H1 (cell line): ENCODE measurements at regions not wholly inside any gene's neighbourhood (a gene's known extent, or its start where the extent isn't known, plus 50 kb on each side); places are given as distances from the start of the nearest gene placed in this dataset.

Source experiments
- CTCF ChIA-PET: fragments of 300-600 bp; sonication (Branson Sonifier 250); formaldehyde crosslinking; loops from one replicate; lab custom pipeline; 2021; ENCODE audit not compliant: partially characterized antibody; lab: Charles Lee
- POLR2A ChIA-PET: fragments of 300-600 bp; sonication (Branson Sonifier 250); formaldehyde crosslinking; loops from one replicate; lab custom pipeline; 2021; ENCODE audit warnings: inconsistent platforms; ENCODE audit not compliant: partially characterized antibody; lab: Charles Lee
- DNase-seq, 2 experiments: peaks; one replicate each; pipeline versions ENCODE4 v3.0.0 to v3.0.0-alpha.2; 2010 to 2022; ENCODE audit warnings: low spot score in 2 of 2, low read depth in 1 of 2, mixed read lengths in 1 of 2
- FAIRE-seq: peaks from 2 replicates; lab custom pipeline; 2011; peaks lifted over from hg19 to GRCh38; lab: Jason Lieb, UNC
- H2AFZ ChIP-seq: 2 replicates; pipeline ENCODE4 v1.8.1; 2012; ENCODE audit warnings: low read length, inconsistent platforms
- H2AK5ac ChIP-seq: 2 replicates; pipeline ENCODE4 v1.6.1; 2013; ENCODE audit warnings: low read depth, low read length
- H2BK120ac ChIP-seq: replicated peaks from 2 replicates; pipeline ENCODE3; 2013; ENCODE audit warnings: low read depth, low read length, inconsistent platforms
- H2BK12ac ChIP-seq: 2 replicates; pipeline ENCODE4 v1.6.1; 2013; ENCODE audit warnings: low read depth, low read length
- H2BK15ac ChIP-seq: 2 replicates; pipeline ENCODE4 v1.6.1; 2013; ENCODE audit warnings: low read length
- H2BK20ac ChIP-seq: 2 replicates; pipeline ENCODE4 v1.6.1; 2013; ENCODE audit warnings: low read length
- H2BK5ac ChIP-seq: 2 replicates; pipeline ENCODE4 v1.6.1; 2013; ENCODE audit warnings: low read depth, low read length
- H3K14ac ChIP-seq: 2 replicates; pipeline ENCODE4 v1.6.1; 2013; ENCODE audit warnings: inconsistent platforms; ENCODE audit not compliant: insufficient read length
- H3K18ac ChIP-seq: 2 replicates; pipeline ENCODE4 v1.6.1; 2013; ENCODE audit warnings: low read length; ENCODE audit errors: extremely low read depth
- H3K23ac ChIP-seq: 2 replicates; pipeline ENCODE4 v1.6.1; 2013; ENCODE audit warnings: inconsistent platforms; ENCODE audit not compliant: insufficient read length
- H3K23me2 ChIP-seq: 2 replicates; pipeline ENCODE4 v1.6.1; 2013; ENCODE audit warnings: low read depth, low read length
- H3K27ac ChIP-seq: 2 replicates; pipeline ENCODE4 v1.6.1; 2011; ENCODE audit warnings: low read depth, low read length, inconsistent platforms
- H3K27me3 ChIP-seq, 4 experiments: replicated peaks in 1 of 4; 1 replicate in 1 of 4; 2 replicates in 3 of 4; pipeline versions ENCODE4 v1.6.1 to v1.8.1; 2011 to 2013; ENCODE audit warnings: low read length in 3 of 4, mild to moderate bottlenecking in 3 of 4, inconsistent platforms in 2 of 4, mixed read lengths in 2 of 4, moderate library complexity in 1 of 4; ENCODE audit not compliant: control insufficient read depth in 3 of 4, insufficient read depth in 3 of 4; ENCODE audit errors: extremely low read depth in 1 of 4
- H3K36me3 ChIP-seq, 4 experiments: 2 replicates each; pipeline versions ENCODE4 v1.6.1 to v1.8.1; 2011 to 2013; ENCODE audit warnings: mild to moderate bottlenecking in 4 of 4, low read length in 3 of 4, moderate library complexity in 2 of 4, control low read depth in 1 of 4, inconsistent platforms in 1 of 4; ENCODE audit not compliant: insufficient read depth in 4 of 4, control insufficient read depth in 2 of 4
- H3K4ac ChIP-seq: replicated peaks from 2 replicates; pipeline ENCODE3; 2013; ENCODE audit warnings: low read length, low read depth, mixed read lengths, inconsistent platforms; ENCODE audit not compliant: insufficient read length
- H3K4me1 ChIP-seq, 4 experiments: replicated peaks in 1 of 4; 1 replicate in 1 of 4; 2 replicates in 3 of 4; pipeline versions ENCODE4 v1.6.1 to v1.8.1; 2011 to 2013; ENCODE audit warnings: low read length in 3 of 4, inconsistent platforms in 2 of 4, mixed read lengths in 1 of 4; ENCODE audit not compliant: insufficient read depth in 4 of 4, control insufficient read depth in 3 of 4
- H3K4me2 ChIP-seq, 2 experiments: 2 replicates each; pipeline versions ENCODE4 v1.6.1 to v1.8.1; 2011 to 2013; ENCODE audit warnings: low read depth in 2 of 2, low read length in 2 of 2, control low read depth in 1 of 2, inconsistent platforms in 1 of 2, mild to moderate bottlenecking in 1 of 2; ENCODE audit not compliant: insufficient read depth in 1 of 2
- H3K4me3 ChIP-seq, 4 experiments: fragments of 200-600, 300-600 bp in 1 of 4; sonication (generic), shearing (Covaris generic), sonication (Bioruptor Twin) in 1 of 4; 2 replicates each; pipeline versions ENCODE4 v1.5.1 to v1.8.1; 2011 to 2016; ENCODE audit warnings: low read length in 4 of 4, low read depth in 3 of 4, control low read depth in 2 of 4, inconsistent platforms in 2 of 4, mild to moderate bottlenecking in 2 of 4, mixed read lengths in 1 of 4, moderate library complexity in 1 of 4; ENCODE audit not compliant: insufficient read depth in 2 of 4; ENCODE audit errors: extremely low read depth in 1 of 4
- H3K56ac ChIP-seq: replicated peaks from 2 replicates; pipeline ENCODE3; 2013; ENCODE audit warnings: low read depth, mild to moderate bottlenecking, mixed read lengths, low read length, inconsistent platforms; ENCODE audit not compliant: insufficient read length
- H3K79me1 ChIP-seq: 2 replicates; pipeline ENCODE4 v1.6.1; 2013; ENCODE audit warnings: low read depth, low read length, control low read depth
- H3K79me2 ChIP-seq, 2 experiments: 2 replicates each; pipeline versions ENCODE4 v1.6.1 to v1.8.1; 2012 to 2013; ENCODE audit warnings: low read length in 2 of 2, mild to moderate bottlenecking in 2 of 2, inconsistent platforms in 1 of 2; ENCODE audit not compliant: insufficient read depth in 2 of 2, control insufficient read depth in 1 of 2
- H3K9ac ChIP-seq, 4 experiments: replicated peaks in 1 of 4; 1 replicate in 1 of 4; 2 replicates in 3 of 4; pipeline versions ENCODE4 v1.6.1 to v1.8.1; 2011 to 2013; ENCODE audit warnings: low read depth in 3 of 4, low read length in 3 of 4, control low read depth in 2 of 4, mild to moderate bottlenecking in 2 of 4, moderate library complexity in 2 of 4, inconsistent platforms in 1 of 4; ENCODE audit errors: extremely low read depth in 1 of 4
- H3K9me3 ChIP-seq, 2 experiments: 2 replicates each; pipeline versions ENCODE4 v1.6.1 to v1.8.1; 2012 to 2013; ENCODE audit warnings: mild to moderate bottlenecking in 2 of 2, moderate library complexity in 2 of 2, control low read depth in 1 of 2, inconsistent platforms in 1 of 2, low read depth in 1 of 2, low read length in 1 of 2, mixed read lengths in 1 of 2; ENCODE audit not compliant: insufficient read depth in 2 of 2
- H4K20me1 ChIP-seq, 2 experiments: replicated peaks in 1 of 2; 2 replicates each; pipeline versions ENCODE3 to v1.8.1; 2011 to 2013; ENCODE audit warnings: inconsistent platforms in 2 of 2, low read length in 2 of 2, mild to moderate bottlenecking in 1 of 2; ENCODE audit not compliant: insufficient read depth in 2 of 2, control insufficient read depth in 1 of 2
- H4K5ac ChIP-seq: 2 replicates; pipeline ENCODE4 v1.6.1; 2013; ENCODE audit warnings: low read length, low read depth, mixed read lengths, inconsistent platforms; ENCODE audit not compliant: insufficient read length
- H4K8ac ChIP-seq: 2 replicates; pipeline ENCODE4 v1.8.0; 2013; ENCODE audit warnings: mild to moderate bottlenecking, moderate library complexity, low read length, inconsistent platforms; ENCODE audit not compliant: insufficient read depth; ENCODE audit errors: extremely low read depth
- H4K91ac ChIP-seq: replicated peaks from 2 replicates; pipeline ENCODE3; 2013; ENCODE audit warnings: low read length, mixed read lengths, inconsistent platforms; ENCODE audit not compliant: insufficient read length
- ATF2 ChIP-seq: IDR thresholded peaks from 2 replicates; pipeline ENCODE4 v1.6.1; 2012; ENCODE audit warnings: low read length, inconsistent platforms
- BRCA1 ChIP-seq: IDR thresholded peaks from 2 replicates; pipeline ENCODE4 v1.6.1; 2012; ENCODE audit warnings: low read depth, low read length, improper control_type of control experiment
- CTCF ChIP-seq, 3 experiments: IDR thresholded peaks; 1 replicate in 2 of 3; 2 replicates in 1 of 3; pipeline versions ENCODE4 v1.5.1 to v1.6.1; 2011; ENCODE audit warnings: low read length in 3 of 3, mild to moderate bottlenecking in 3 of 3, inconsistent platforms in 2 of 3, low read depth in 1 of 3, moderate library complexity in 1 of 3; ENCODE audit not compliant: insufficient read depth in 1 of 3; ENCODE audit errors: control extremely low read depth in 1 of 3
- MAX ChIP-seq: IDR thresholded peaks from 2 replicates; pipeline ENCODE4 v1.6.1; 2012; ENCODE audit warnings: inconsistent platforms
- RXRA ChIP-seq: IDR thresholded peaks from 2 replicates; pipeline ENCODE4 v1.6.1; 2011; ENCODE audit warnings: low read depth, mild to moderate bottlenecking, low read length, moderate library complexity; ENCODE audit not compliant: insufficient read depth
- SAP30 ChIP-seq: fragments of 300-600 bp; sonication (generic); IDR thresholded peaks from 2 replicates; pipeline ENCODE4 v1.7.1; 2012; ENCODE audit warnings: low read length, moderate library complexity, mild to moderate bottlenecking, inconsistent platforms; ENCODE audit not compliant: insufficient read depth, insufficient replicate concordance
- SIX5 ChIP-seq: IDR thresholded peaks from 2 replicates; pipeline ENCODE4 v1.6.1; 2011; ENCODE audit warnings: mild to moderate bottlenecking, low read depth, low read length
- WGBS, 2 experiments: shearing (Covaris generic) in 1 of 2; methylation state at CpG; one replicate each; pipeline versions ENCODE4 v1.1.6 to v1.1.7; 2013 to 2015; ENCODE audit warnings: low lambda C conversion rate in 2 of 2, mixed read lengths in 2 of 2, inconsistent platforms in 1 of 2, low coverage in 1 of 2, missing lambda C conversion rate in 1 of 2; ENCODE audit not compliant: insufficient replicate concordance in 2 of 2, insufficient coverage in 1 of 2, insufficient read length in 1 of 2; ENCODE audit errors: extremely low coverage in 1 of 2, missing lambda C conversion rate in 1 of 2; 5-methylcytosine and 5-hydroxymethylcytosine counted together

DNA sequence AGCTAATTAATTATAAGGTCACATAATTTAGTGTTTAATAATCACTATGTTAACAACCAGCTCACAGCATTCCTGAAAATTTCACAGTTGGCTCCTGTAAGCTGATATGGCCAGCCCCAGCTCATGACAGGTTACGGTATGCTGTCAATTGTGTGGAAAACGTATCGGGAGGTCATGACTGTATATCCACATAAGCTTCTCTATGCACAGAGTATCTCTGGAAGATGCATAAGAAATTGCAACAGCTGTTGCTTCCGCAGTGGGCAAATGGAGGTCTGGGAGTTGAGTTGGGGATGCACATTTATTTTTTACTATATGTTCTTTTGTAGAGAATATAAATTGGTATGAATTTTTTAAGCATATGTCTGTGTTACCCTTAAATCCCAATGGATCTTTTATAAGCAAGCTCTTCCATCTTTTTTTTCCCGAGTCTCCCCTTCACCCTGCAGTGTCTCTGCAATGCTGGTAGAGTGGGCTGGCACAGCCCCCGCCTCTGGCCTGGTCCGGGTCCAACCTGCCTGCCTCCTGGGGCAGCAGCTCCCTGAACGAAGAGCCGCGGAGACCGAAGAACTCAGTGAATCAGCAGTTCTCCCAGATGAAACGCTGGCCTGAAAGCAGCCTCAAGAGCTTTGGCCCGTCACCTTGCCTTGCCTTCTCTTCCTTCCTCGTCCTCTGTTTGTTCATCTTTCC, 139.9 kb upstream of the CDYL start:
- Histone ChIP-seq H4K20me1 (no peaks in the 10 kb centered on the region), H3K14ac (no peak overlapping the region), H3K36me3 (no peaks in the 10 kb centered on the region), H2BK15ac (no peak overlapping the region), H2AFZ (no peak overlapping the region), H2BK20ac (no peak overlapping the region), H4K91ac (no peak overlapping the region), H3K79me1 (no peaks in the 10 kb centered on the region), H3K56ac (no peak overlapping the region), H3K23me2 (no peaks in the 10 kb centered on the region), H3K27me3 (no peaks in the 10 kb centered on the region), H4K5ac (no peak overlapping the region), H2BK120ac (no peak overlapping the region), H3K9me3 (no peaks in the 10 kb centered on the region), H2BK5ac (no peak overlapping the region), H3K4me1 (peaks cover 0 to 2% (median 0%) of the 10 kb centered on the region in 4 experiments; a peak in 3 of 7 replicates), H3K4ac (no peak overlapping the region), H3K27ac (no peak overlapping the region), H3K4me3 (no peak overlapping the region), H3K18ac (no peak overlapping the region), H2BK12ac (no peak overlapping the region), H3K79me2 (no peaks in the 10 kb centered on the region), H3K9ac (no peak overlapping the region), H3K23ac (no peak overlapping the region), H3K4me2 (no peak overlapping the region), H4K8ac (no peak overlapping the region), H2AK5ac (no peak overlapping the region)
- 83% methylated on average over 14 of the region's 14 CpGs; no CpG with 5 or more reads in 1 of the 2 experiments for WGBS, 2 experiments
- CTCF ChIA-PET = interaction anchor here (0.6 to 1.4 kb wide), 3 partner anchors 10 to 373 kb away, joined by 3 to 4 read pairs (median 4); no protein-coding TSS in a partner anchor
- POLR2A ChIA-PET = interaction anchor here (1.4 kb wide), 1 partner anchor 19 kb away, joined by 3 read pairs; no protein-coding TSS in a partner anchor
- DNase-seq (no peak), FAIRE-seq (no peak)
- TF ChIP-seq CTCF (IDR thresholded peaks at IDR 0.05; ENCODE audit: control extremely low read depth in 1 of 3, insufficient read depth in 1 of 3, low read depth in 1 of 3, low read length in 3 of 3) (no peak), SIX5 (no peak), BRCA1 (no peak), SAP30 (no peak), MAX (no peak), ATF2 (no peak), RXRA (no peak)
